ENCODE measurements at regions not wholly inside any gene's neighbourhood (a gene's known extent, or its start where the extent isn't known, plus 50 kb on each side); places are given as distances from the start of the nearest gene placed in this dataset.

DNA sequence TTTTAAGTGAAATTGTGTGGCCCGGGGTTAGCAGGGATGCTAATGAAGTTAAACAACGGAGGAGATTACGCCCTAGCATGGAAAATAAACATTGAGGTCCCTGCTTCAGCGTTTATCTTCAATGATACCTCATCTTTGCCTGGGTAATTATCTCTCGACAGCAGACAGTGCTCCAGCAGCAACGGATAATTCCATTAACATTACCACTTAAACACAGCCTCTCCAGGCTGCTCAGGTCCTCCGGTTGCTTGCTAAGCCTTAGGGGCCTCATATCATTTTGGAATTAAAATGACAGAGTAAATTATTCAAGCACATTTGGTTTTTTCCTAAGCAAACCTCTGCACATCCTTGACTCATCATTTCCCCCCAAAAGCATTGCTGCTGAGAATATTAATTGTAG, 281.5 kb upstream of the KLF3 start:
- TF ChIP-seq CTCF (IDR thresholded peaks at IDR 0.05 in 2 of 3, conservative IDR thresholded peaks at IDR 0.05 in 1 of 3; ENCODE audit: borderline replicate concordance in 1 of 3, insufficient read depth in 1 of 3, low read depth in 2 of 3, low read length in 2 of 3) (no peak), EZH2 (IDR thresholded peaks at IDR 0.05) (no peak), POLR2A (IDR thresholded peaks at IDR 0.05; ENCODE audit: borderline replicate concordance, extremely low read depth, insufficient read depth, insufficient read length) (no peak), POLR2AphosphoS5 (IDR thresholded peaks at IDR 0.05; ENCODE audit: low read depth, low read length) (no peak), REST (IDR thresholded peaks at IDR 0.05; ENCODE audit: low read depth) (no peak), RAD21 (IDR thresholded peaks at IDR 0.05; ENCODE audit: low read depth) (no peak), YY1 (IDR thresholded peaks at IDR 0.05; ENCODE audit: extremely low read depth, insufficient replicate concordance, low read depth, low read length) (no peak), CEBPB (IDR thresholded peaks at IDR 0.05; ENCODE audit: low read depth) (no peak), ZBTB33 (IDR thresholded peaks at IDR 0.05; ENCODE audit: extremely low read depth, insufficient replicate concordance, low read length) (no peak), EZH2phosphoT487 (IDR thresholded peaks at IDR 0.05; ENCODE audit: borderline replicate concordance) (no peak), SP1 (IDR thresholded peaks at IDR 0.05; ENCODE audit: low read depth) (no peak)
